ENCODE measurements at regions not wholly inside any gene's neighbourhood (a gene's known extent, or its start where the extent isn't known, plus 50 kb on each side); places are given as distances from the start of the nearest gene placed in this dataset.

GRCh38 chr6:90993770-90994169 is 406.9 kb upstream of the MAP3K7 start:
- Histone ChIP-seq H3K79me1 (ENCODE audit: insufficient read depth, low read depth, low read length, poor library complexity, severe bottlenecking) (no peaks in the 10 kb centered on the region), H3K23me2 (ENCODE audit: insufficient read length, low read depth, low read length, poor library complexity, severe bottlenecking) (no peaks in the 10 kb centered on the region), H2BK5ac (ENCODE audit: insufficient read length, low read length) (no peak overlapping the region), H4K5ac (ENCODE audit: insufficient read length, low read depth, low read length) (no peak overlapping the region), H3K4me1 (ENCODE audit: insufficient read depth, low read length) (no peaks in the 10 kb centered on the region), H3K4me2 (ENCODE audit: insufficient read depth, insufficient read length, low read length) (no peak overlapping the region), H3K9me3 (ENCODE audit: control insufficient read depth, low read depth, low read length) (no peaks in the 10 kb centered on the region), H2BK12ac (ENCODE audit: insufficient read length, low read depth, low read length) (no peak overlapping the region), H3K4ac (ENCODE audit: low read depth, low read length) (no peak overlapping the region), H3K56ac (ENCODE audit: insufficient read length, low read depth, low read length) (no peak overlapping the region), H4K8ac (replicated peaks; ENCODE audit: insufficient read length, low read depth, low read length) (no peak overlapping the region), H3K27me3 (ENCODE audit: insufficient read depth, low read length) (no peaks in the 10 kb centered on the region), H4K91ac (ENCODE audit: insufficient read length, low read depth, low read length) (no peak overlapping the region), H2AK5ac (ENCODE audit: insufficient read length, low read length) (no peak overlapping the region), H4K20me1 (ENCODE audit: control insufficient read depth, insufficient read depth, insufficient read length) (no peaks in the 10 kb centered on the region), H3K14ac (ENCODE audit: insufficient read depth, low read length) (no peak overlapping the region), H2BK120ac (ENCODE audit: low read depth, low read length, poor library complexity, severe bottlenecking) (no peak overlapping the region), H3K79me2 (ENCODE audit: insufficient read depth, low read length) (no peaks in the 10 kb centered on the region), H3K9ac (ENCODE audit: extremely low read depth, insufficient read length, low read length) (no peak overlapping the region), H3K27ac (ENCODE audit: insufficient read length, low read depth, low read length) (no peak overlapping the region), H2BK15ac (ENCODE audit: low read depth, low read length) (no peak overlapping the region), H3T11ph (ENCODE audit: low read length) (no peak overlapping the region), H2BK20ac (ENCODE audit: low read depth, low read length, poor library complexity, severe bottlenecking) (no peak overlapping the region), H3K18ac (ENCODE audit: insufficient read length, low read depth, low read length) (no peak overlapping the region), H3K23ac (ENCODE audit: insufficient read length, low read depth, low read length) (no peak overlapping the region), H2AFZ (ENCODE audit: low read length) (no peak overlapping the region)
- Mint-ChIP-seq H3K4me1 (no peaks in the 10 kb centered on the region), H3K9me3 (no peaks in the 10 kb centered on the region), H3K27ac (no peak overlapping the region), H3K27me3 (ENCODE audit: low read depth) (no peaks in the 10 kb centered on the region), H3K4me3 (no peak overlapping the region), H3K36me3 (ENCODE audit: insufficient read depth in 1 of 3, low read depth in 3 of 3) (no peaks in the 10 kb centered on the region)
- WGBS (ENCODE audit: extremely low coverage, insufficient read length, low lambda C conversion rate) = no CpG with 5 or more reads among the region's 3 CpGs
- no peak for TF ChIP-seq CTCF (conservative IDR thresholded peaks at IDR 0.05)
- no peak for DNase-seq

All from H9 (cell line).